HG02938 (cell line): ENCODE measurements at regions not wholly inside any gene's neighbourhood (a gene's known extent, or its start where the extent isn't known, plus 50 kb on each side); places are given as distances from the start of the nearest gene placed in this dataset.
"Not testable (repeated sequence)": the region's sequence is repeated elsewhere in the genome, so short reads cannot be mapped to it uniquely, and the experiment has no call there.

Experiments used
- ATAC-seq: cut with Tn5 transposase; IDR thresholded peaks from one replicate; pipeline ENCODE4 v1.9.1; 2021; ENCODE audit warnings: mild to moderate bottlenecking, moderate library complexity; ENCODE audit not compliant: unreplicated experiment

DNA sequence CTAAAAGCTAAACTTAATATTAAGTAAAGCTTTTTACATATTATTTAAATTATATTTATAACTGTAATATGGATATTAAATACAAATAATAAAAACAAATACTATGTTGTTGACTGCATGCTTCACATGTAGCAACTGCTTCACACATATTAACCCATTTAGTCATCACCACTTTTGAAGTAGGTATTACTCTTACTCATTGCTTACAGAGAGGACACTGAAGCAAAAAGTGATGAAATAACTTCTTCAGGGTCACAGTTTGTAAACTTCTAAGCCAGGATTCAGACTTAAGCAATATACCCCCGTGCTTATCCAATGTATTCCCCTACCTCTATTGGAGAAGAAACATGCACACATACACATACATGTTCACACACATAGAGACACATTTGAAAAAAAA is 166.6 kb downstream of the DKK2 start:
- no peak for ATAC-seq

DNA sequence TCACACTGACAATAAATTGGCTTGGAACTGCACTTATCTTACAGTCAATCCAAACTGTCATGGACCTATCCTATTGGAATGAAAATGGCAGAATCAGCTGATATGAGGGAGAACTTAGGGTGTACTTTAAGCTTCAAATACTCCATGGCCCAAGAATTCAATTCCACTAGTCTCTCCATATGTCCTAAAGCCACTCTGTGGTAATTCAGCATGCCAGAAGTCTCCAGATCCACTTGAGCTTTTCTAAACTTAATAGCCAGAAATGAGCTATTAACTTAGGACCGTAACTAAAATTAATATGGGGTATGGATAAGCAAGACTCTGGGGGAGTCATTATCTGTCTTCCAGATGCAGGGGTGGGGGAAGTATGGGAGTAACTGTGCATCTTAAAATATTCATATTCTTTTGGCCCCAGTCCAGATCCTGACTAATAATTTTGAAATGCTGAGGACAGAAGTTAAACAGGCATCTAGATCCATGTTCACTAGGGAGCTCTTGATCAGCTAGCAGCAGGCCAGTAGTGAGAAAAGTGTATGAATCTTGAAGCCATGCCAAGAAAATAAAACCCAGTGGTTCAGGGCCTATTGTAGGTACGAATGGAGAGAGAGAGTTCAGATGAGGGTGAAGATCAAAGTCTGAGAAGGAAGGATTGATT is 167.6 kb downstream of the DKK2 start:
- ATAC-seq, result no peak

DNA sequence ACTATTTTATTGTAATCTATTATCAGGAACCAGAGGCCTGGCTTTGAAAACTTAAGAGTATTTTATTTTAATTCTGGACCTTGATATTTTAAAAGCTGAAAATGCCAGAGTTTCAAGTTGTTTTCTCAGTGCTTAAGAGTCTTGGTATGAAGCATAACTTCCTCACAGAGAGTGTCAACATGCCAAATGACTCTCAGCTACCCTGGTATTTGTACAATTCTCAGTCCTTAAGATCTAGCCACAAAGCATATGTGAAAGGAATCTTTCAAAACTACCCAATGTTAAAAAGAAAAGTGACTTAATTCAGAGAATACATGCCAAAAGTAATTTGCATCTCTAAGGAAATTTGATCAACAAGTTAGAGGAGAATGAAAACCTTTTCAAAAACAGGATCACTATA is 171.9 kb downstream of the DKK2 start:
- ATAC-seq, result no peak

DNA sequence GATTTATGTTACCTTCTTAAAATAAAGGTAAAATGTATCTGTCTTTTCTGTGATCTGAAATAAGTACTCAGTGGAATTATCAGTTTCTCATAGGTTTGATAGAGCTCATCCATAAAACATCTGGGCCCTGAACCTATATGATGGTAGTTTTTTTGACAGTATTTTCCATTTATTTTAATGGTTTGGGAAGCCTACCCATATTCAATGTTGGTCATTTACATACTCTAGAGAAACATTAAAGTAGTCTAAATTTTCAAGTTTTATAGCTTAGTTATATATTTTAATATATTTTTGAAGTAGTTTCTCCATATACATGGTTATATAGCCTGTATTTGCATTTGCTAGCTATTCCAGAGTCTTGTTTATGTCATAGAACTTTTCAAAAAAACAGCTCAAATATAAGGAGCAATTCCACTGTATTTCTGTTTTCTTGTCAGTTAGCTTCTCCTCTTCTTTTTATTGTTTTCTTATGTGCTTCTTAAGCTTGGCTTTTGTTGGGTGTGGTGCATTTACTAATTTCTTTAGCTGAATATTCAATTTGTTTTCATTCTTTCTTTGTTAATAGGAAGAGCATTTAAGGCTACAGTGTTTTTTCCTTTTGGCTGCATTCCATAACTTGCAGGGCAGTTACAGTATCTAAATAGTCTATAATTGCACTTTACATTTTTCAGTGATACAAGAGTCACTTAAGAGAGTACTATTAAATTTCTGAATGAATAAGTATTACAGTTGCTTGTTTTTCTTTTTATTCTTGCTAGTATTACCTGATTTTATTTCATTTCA is 181.4 kb downstream of the DKK2 start:
- ATAC-seq, result no peak

DNA sequence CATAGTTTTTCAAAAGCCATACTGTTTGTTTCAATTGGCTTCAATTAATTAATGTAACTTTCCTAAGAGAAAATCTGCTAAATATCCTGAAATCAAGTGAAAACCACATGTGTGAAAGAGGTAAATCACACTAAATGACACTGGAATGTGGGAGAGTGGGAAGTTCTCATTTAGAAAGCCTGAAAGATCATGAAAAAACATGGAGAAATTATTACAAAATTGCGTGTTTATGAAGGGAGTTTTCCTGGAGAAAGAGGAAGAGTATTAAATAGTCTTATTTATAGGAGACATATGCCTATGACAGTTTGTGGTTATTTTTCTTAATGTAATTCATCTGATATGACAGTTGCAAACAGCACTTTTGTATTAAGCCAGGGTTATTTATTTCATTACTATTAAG is 183.7 kb downstream of the DKK2 start:
- ATAC-seq, result no peak

DNA sequence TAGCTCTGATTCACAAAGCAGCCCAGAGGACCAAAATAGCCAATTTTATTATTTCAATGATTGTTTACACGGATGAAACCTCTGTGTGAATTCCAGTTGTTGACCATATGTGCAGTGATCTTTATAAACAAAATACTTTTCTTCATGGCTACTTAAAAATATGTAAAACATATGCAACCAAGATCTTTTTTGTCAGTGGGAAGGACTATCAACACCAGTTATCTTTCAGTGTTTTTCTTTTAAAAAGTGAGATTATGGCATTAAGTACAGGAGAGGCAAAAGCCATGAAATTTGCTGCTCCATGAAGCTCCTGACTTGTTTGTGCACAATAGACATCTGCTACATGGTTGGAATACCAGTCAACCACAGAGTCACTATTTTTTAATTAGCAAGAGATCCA is 184.4 kb downstream of the DKK2 start:
- ATAC-seq, result no peak

DNA sequence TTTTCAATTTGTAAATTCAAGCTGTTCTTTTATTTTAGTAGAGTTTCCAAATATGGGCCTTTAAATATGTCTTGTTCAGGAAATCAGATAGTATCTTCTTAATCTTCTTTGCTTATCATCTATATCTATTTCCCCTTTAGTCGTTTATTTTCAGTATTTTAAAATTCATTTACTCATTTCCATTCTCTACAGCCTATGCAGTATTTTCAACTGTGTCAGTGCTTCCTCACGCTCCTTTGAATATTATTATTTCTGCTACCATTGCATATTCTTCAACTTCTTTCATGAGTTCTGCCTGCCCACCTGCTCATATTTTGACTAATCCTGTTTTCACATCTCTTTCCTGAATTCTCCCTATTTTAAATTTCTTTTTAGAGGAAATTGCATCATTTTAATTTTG is 185.4 kb downstream of the DKK2 start:
- no peak for ATAC-seq

DNA sequence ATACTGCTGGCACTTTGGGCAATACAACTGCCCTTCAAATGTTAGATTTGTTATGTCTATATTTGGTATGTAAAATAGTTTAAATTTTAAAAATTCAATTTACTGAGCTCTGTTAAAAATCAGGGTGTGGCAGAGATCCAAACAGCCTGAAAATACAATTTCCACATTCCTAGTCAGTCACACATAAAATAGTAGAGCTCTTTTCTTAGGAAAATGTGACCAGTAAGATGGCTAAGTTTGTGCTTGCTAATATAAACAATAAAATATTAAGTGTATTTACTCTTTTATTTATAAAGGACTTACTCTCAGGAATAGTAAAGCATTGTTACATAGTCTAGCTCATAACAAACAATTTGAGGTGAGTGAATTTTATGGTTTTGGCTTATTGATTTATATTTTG is 200.2 kb downstream of the DKK2 start:
- ATAC-seq, result no peak

DNA sequence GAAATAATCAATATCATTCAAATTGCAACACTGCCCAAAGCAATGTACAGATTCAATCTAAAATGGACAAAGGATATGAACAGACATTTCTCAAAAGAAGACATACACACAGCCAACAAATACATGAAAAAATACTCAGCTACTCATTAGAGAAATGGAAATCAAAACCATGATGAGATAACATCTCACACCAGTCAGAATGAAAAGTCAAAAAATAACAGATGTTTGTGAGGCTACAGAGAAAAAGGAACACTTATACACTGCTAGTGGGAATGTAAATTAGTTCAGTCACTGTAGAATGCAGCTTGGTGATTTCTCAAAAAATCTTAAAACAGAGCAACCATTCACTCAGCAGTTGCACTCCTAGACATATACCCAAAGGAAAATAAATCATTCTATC is 205.2 kb downstream of the DKK2 start:
- no peak for ATAC-seq

DNA sequence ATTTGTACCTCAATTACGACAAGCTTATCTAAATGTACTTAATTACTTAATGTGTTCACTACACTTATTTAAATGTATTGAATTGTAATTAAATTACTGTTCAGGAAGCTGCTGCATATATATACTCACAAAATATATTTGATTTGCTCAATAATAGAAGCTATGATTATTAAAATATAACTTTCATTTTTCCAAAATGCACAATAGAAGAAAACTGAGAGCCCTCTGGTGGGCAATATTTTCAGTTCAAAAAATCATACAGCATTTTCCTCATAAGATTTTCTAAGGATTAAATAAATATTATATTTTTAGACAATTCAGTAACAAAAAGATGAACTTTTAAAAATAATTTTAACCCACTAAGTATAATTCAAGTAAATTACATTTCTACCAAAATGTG is 217.3 kb downstream of the DKK2 start:
- ATAC-seq, result no peak

DNA sequence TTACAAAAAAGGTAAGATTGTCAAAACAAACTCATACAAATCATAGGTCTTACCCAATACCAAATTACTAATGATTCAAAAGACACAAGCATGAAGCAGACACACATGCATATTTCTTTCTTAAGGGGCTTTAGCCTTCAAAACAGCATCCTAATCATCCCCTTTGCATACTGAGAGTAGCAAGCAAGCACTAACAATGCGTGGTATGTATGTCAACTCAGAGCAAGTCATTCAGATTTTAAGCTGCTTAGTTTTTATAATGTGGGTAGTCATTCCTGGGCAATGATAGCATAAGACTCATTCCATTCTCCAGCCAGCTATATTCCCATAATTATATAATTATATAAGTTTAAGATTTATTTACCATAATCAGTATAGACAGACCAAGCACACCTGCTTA is 219.6 kb downstream of the DKK2 start:
- no peak for ATAC-seq

DNA sequence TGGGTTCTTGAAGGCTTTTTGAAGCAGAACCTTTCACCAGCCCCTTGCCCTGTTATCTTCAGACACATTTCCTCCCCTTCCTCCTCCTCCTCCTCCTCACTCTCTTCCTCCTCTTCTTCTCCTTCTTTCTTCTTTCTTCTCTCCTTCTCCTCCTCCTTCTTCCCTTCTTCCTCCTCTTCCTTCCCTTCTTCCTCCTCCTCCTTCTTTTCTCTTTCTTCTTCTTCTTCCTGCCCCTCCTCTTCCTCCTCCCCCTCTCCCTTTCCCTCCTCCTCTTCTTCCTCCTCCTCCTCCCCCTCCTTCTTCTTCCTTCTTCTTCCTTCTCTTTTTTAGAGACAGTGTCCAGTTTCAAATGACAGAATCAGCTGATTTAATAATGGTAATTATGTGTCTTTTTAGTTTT is 226.0 kb downstream of the DKK2 start:
- ATAC-seq, result no peak

DNA sequence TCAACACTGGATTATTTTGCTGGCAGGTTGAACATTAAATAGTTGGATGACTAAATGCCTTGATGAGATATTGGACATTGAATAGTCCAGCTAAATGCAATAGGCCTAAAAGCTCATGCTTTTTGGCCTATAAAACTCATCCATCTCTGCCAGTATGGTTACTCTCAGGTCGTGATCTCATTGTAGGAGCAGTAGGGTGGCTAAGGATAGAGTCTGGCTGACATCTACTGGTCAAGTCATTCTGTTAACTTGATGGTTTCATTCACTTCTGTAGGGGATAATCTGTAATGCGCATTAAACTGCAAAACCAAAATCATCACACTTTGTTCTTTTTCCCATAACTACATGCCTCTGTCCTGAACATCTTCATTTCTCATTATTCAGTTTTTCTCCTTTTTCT is 227.0 kb downstream of the DKK2 start:
- ATAC-seq, result no peak

DNA sequence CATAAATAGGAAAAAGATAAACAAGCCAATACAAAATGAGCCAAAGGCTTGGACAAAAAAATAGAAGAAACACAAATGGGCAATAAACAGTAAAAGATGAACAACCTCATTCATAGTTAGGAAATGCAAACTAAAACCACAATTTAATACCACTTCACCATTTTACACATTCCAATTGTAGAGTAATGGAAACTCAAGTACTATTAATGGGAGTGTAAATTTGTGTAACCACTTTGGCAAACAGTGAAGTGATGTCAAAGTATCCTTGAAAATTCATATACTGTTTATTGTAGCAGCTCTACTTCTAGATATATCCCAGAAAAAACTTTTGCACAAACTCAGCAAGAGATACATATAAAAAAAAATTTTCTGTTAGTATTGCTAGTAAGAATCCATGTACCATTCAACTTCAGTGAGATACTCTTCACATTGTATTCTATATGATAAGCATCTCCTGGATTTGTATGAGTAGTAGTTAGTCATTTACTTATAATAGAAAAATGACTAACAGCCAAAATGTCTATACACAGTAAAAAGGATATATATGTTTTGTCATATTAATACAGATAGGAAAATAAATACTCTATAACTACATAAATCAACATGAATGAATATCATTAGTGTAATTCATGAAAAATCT is 229.8 kb downstream of the DKK2 start:
- ATAC-seq, result no peak

DNA sequence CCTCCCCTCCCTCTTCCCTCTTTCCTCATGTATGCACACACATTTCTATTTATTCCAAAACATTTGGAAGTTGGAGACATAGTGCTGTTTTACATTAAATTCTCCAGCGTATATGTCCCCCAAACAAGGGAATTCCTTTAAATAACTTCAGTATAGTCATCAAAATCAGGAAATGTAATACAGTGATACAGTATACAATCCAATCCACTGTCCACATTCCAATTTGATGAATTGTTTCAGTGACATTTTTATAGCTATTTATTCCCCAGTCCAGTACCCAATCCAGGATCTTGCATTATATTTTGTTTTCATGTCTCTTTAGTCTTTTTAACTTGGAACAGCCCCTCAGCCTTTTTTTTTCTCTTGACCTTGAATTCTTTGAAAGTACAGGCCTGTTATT is 233.0 kb downstream of the DKK2 start:
- ATAC-seq, result no peak

DNA sequence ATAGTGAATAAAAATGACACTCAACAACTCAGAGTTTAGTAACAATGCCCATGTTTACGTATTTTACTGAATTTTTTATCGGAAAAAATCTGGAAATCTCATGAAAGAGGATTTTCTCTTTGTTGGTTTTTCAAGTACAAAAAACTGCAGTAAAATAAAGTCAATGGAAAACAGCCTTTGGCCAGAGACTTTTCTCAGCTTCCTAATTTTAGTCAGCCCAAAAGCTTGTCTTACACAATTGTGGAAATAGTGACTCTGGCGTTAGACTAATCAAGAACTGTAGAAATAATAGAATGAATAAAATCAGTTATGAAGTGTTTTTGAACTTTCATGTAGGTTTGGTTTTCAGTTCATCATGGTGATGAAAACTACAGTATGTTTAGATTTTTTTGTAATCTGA is 234.7 kb downstream of the DKK2 start:
- ATAC-seq, result no peak

DNA sequence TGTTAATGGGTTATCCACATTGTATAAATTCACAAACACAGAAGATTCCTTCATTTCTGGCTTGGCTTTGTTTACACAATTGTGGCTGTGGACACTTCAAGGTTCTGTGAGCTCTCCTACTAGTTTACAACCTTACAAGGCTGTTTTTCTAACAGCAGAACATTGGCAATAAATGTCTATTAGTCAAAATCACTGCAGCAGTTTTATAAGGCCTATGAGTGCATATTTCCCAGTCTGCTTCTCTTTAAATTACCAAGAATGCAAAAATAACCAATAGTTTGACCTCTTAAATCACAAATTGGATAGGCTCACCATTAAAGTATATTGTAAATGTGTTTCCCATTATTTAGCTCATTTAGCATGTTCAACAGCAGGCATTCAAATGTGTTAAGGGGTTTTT is 239.2 kb downstream of the DKK2 start:
- ATAC-seq, result no peak

DNA sequence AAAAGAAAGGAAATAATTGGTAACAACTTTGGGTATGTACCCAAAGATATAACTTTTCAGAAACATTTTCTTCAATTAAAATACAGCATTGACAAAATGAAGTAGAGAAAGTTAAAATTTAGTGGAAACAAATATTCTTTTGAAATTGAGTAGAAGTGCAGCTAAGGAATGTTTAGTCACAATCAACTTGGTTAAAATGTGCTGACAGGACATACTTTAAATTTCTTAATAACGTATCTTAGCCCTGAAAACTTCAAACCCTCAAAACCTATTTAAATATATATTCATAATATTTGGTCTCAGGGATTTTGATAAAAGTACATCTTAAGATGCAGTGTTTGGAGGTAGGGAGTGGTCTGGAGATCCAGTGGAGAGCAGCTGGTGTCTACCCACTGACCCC is 240.8 kb downstream of the DKK2 start:
- no peak for ATAC-seq

DNA sequence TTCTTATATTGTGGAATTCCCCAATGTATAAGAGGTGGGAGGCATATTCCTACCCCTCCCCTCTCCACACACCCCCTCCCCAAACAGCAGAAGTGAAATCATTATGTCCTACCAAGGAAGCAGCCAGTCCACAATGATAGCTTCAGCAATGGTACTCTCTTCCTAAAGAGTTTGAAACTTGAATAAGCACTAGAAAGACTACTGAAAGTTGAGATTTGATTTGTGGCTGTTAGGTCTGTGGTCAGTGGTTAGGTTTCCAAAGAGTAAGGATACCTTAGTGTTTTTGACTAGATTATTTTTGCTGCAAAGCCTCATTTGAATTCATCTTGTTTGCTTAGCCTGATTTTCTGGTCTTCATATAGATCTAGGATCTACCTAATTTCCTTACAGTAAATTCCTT is 242.2 kb downstream of the DKK2 start:
- ATAC-seq, result no peak

DNA sequence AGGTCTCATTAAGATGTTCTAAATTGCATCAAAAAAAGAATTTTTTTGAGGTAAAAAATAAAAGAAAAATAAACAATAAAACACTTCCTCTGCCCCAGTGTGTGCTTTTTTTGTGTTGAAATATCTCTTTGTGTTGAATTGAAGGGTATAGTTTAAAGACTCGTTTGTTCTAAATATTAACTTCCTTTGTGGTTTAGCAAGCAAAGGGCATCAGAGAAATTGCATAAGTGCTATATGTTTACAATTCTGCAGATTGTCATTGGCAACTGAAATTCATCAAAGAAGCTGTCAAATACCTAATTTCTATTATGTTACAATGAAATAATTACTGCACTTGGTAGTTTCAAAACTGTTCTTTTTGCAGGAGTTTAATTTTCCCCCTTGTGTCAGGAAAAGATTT is 260.5 kb downstream of the DKK2 start:
- ATAC-seq, result no peak

DNA sequence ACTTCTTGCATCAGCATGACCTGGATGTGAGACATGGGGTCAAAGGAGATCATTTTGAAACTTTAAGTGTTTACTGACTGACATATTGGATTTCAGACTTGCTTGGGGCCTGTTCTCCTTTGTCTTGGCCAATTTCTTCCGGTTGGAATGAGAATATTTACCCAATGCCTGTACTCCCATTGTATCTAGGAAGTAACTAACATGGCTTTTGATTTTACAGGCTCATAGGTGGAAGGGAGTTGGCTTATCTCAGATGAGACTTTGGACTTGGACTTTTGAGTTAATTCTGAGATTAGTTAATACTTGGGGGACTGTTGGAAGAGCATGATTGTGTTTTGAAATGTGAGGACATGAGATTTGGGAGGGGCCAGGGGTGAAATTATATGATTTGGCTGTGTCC is 262.1 kb downstream of the DKK2 start:
- not testable (repeated sequence) for ATAC-seq
